HG02571 (cell line): ENCODE measurements at regions not wholly inside any gene's neighbourhood (a gene's known extent, or its start where the extent isn't known, plus 50 kb on each side); places are given as distances from the start of the nearest gene placed in this dataset.
"Not testable (repeated sequence)": the region's sequence is repeated elsewhere in the genome, so short reads cannot be mapped to it uniquely, and the experiment has no call there.

Source experiments
- ATAC-seq: cut with Tn5 transposase; IDR thresholded peaks from one replicate; pipeline ENCODE4 v1.9.1; 2021; ENCODE audit warnings: mild to moderate bottlenecking, moderate library complexity; ENCODE audit not compliant: unreplicated experiment

GRCh38 chr6:132143258-132143657 lies 192.1 kb upstream of the CCN2 start:
- ATAC-seq = no peak

- no peak for ATAC-seq
Measured at GRCh38 chr6:132142768-132143167, 191.6 kb upstream of the CCN2 start.

DNA sequence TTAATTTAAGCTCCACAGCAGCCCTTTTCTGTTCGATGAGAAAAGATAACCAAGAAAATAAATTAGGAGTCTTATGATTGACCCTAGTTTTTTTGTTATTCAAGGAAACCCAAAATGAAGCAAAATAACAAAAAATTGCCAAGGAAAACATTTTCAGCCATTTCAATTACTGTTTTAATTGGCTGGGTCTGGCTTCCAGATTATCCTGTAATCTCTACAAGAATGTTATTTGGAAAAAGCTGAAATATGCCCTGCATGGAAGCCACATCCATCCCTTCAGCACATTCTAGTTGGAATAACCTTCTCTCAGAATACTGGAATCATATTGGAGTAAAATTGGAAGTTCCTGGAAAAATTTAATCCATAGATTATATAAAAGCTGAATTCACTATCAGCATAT lies 191.1 kb upstream of the CCN2 start:
- ATAC-seq = no peak

GRCh38 chr6:132140189-132140588 lies 189.0 kb upstream of the CCN2 start:
- no peak for ATAC-seq

- no peak for ATAC-seq
Measured at GRCh38 chr6:132139611-132140010, 188.4 kb upstream of the CCN2 start.

GRCh38 chr6:132136981-132137380 lies 185.8 kb upstream of the CCN2 start:
- ATAC-seq = no peak

- ATAC-seq = no peak
Measured at GRCh38 chr6:132135409-132135808, 184.2 kb upstream of the CCN2 start.

GRCh38 chr6:132133736-132134445 lies 182.7 kb upstream of the CCN2 start:
- no peak for ATAC-seq

DNA sequence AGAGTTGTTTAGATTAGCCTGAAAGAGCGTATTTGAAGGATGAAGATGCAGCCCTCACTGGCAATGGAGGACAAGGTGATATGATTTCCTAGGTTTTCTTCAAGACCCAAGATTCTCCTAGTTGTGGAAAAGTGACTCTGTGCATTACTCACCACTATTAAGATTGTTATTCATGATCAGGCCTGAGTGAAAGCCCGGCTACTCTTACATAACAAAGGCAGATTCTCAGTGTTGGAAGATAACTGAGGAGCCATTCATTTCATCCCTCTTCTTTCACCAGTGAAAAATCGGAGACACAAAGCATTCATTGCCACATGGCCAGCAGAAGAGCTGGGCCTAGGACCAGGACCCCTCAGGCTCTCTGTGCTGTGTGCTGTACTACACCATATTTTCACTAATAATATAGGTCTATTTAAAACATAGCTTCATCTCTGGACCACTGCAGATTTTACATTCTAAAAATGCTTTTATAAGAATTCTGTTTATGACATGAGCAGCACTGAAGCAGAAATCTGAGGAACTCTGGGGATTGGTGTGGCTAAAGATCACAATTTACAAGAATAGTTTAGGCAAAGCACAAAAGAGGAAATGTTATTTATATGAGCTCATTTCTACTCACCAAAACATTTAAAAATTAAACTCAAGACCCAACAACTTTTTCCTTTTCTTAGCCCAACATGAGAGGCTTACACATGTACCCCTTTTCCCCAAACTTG lies 181.9 kb upstream of the CCN2 start:
- ATAC-seq = no peak

DNA sequence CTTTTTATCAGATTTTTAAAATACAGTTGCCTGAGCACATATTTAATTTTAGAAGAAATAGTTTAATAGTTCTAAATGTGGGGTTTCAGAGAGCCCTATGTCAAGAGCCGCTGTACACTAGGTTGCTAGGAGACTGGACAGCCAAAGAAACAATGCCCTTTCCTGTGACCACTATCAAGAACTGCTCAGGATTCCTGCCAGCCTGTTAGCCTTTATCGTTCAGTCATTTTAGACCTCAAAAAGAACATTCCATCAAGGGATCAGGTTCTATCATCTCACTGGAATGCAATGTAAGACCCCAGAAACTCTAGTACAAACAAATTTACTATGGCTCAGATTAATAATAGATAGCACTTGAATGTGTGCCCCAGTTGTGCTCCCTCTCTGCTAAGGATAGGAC lies 181.2 kb upstream of the CCN2 start:
- no peak for ATAC-seq

DNA sequence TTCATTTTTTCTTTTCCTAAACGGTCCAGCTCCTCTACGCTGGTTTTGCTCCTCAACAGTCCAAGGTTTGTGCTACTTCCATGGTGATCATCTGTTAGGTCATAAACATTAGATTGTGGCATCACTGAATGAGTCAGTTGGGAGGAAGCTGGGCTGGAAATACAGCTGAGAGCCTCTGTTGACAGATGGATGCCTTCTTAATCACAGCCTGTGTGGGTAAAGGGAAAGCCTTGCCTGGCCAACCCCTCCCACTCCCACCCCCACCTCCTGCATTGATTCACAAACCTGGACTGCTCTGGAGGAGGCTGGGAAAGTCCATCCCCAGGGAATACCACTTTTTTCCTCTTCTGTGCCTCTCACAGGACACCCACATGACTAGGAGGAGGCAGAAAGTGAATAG lies 180.6 kb upstream of the CCN2 start:
- no peak for ATAC-seq

GRCh38 chr6:132131351-132131750 lies 180.2 kb upstream of the CCN2 start:
- ATAC-seq = no peak

DNA sequence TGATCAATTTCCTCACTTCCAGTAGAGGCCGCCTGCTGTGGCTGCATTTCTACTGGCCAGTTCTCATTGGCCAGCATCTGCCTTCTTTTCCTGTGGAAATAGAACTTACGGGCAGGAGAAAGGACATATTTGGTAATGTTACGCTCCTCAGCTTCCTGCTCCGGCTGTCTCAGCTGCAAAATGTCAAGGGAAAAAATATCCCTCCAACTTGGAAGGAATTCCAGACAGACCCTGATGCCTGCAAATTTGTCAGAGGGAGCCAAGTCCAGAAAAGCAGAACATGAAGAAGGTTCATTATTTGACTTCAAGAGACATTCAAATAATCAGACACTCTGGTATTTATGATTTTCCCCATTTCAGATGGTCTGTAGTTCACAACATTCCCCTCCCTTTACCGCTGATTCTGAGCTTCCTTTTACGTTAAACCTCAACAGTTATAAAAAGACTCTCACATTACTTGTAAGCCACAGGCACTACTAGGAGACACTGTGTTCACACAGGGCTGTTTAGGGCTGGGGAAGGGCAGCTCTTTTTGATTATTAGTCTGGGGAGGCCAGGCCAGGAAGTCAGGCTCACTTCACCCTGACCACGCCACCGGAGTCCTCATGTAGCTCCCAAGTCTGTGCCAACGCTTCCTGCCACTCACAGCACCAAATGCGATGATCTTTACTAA lies 179.6 kb upstream of the CCN2 start:
- no peak for ATAC-seq

- ATAC-seq = no peak
Measured at GRCh38 chr6:132128424-132128823, 177.3 kb upstream of the CCN2 start.

DNA sequence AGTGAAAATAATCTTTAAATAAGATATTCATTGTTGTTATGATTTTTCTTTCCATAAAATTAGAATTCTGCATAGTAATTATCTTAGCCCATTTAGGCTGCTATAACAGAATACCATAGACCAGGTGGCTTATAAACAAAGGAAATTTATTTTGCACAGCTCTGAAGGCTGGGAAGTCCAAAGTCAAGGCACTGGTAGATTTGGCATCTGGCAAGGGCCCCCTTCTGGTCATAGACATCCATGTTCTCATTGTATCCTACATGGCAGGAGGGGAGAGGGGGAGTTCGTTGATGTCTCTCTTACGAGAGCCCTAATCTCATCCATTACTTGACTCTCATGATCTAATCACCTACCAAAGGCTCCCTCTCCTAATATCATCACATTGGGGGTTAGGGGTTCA lies 175.0 kb upstream of the CCN2 start:
- ATAC-seq = no peak

DNA sequence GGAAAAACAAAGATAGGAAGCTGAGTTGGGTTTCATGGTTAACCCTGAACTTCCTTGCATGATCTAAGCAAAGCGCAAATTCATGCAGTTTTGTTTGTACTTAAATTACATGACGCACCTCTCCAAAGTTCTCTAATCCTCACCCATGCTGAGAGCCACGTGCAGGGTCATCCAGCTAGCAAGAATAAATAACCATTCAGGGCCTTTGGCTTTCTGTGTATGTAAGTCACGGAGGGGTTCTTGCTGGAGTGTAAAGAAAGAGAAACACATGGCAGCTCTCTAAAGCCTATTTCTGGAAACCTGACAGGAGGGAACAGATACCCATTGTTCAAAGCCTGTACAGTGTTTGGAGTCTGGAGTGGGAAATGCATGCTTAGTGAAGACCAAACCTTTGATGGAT lies 171.7 kb upstream of the CCN2 start:
- ATAC-seq = no peak

DNA sequence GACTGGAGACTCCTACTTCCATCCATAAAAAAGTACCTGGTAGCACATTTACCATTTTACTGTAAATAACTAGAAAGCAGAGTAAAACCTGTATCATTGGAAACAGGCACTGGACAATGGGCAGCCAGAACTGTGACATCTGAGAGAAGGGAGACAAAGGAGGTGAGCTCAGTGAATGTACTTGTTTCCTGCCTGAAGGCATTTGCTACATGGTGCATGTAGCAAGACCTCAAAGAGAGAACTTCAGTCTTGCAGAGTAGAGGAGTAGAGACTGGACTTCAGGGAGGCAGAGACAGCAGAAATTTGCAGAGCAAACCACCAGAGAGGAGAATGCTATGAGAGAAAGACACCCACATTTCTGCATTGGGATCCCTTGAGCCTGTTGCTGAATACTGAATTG lies 171.0 kb upstream of the CCN2 start:
- ATAC-seq = no peak

GRCh38 chr6:132118144-132118543 lies 167.0 kb upstream of the CCN2 start:
- no peak for ATAC-seq

- ATAC-seq = no peak
Measured at GRCh38 chr6:132115714-132116366, 164.7 kb upstream of the CCN2 start.

GRCh38 chr6:132114201-132114825 lies 163.1 kb upstream of the CCN2 start:
- no peak for ATAC-seq

- ATAC-seq = not testable (repeated sequence)
Measured at GRCh38 chr6:132109752-132110151, 158.6 kb upstream of the CCN2 start.
